Testis (tissue), 2 donors: ENCODE measurements at regions not wholly inside any gene's neighbourhood (a gene's known extent, or its start where the extent isn't known, plus 50 kb on each side); places are given as distances from the start of the nearest gene placed in this dataset.
"Not testable (repeated sequence)": the region's sequence is repeated elsewhere in the genome, so short reads cannot be mapped to it uniquely, and the experiment has no call there.

Source experiments
- DNase-seq: peaks from one replicate; pipeline ENCODE4 v3.0.0-alpha.2; 2019
- H3K27ac ChIP-seq, 2 donors: fragments of 200-600 bp; sonication (generic); one replicate each; pipeline ENCODE4 v1.5.1; 2019
- H3K27me3 ChIP-seq: fragments of 200-600 bp; sonication (generic); one replicate; pipeline ENCODE4 v1.5.1; 2019
- H3K36me3 ChIP-seq: fragments of 200-600 bp; sonication (generic); one replicate; pipeline ENCODE4 v1.5.1; 2017; ENCODE audit warnings: low read depth; ENCODE audit errors: missing control alignments
- H3K4me1 ChIP-seq: fragments of 200-600 bp; sonication (generic); one replicate; pipeline ENCODE4 v1.5.1; 2019
- H3K4me3 ChIP-seq, 2 donors: fragments of 200-600 bp; sonication (generic); one replicate each; pipeline ENCODE4 v1.5.1; 2017 to 2019
- H3K9me3 ChIP-seq: fragments of 200-600 bp; sonication (generic); one replicate; pipeline ENCODE4 v1.5.1; 2017
- POLR2A ChIP-seq: fragments of 450-650 bp; IDR thresholded peaks from one replicate; pipeline ENCODE4 v1.6.1; 2017; ENCODE audit warnings: antibody characterized with exemption, mild to moderate bottlenecking, moderate library complexity
- WGBS, 2 donors: methylation state at CpG; one replicate each; pipeline ENCODE4 v1.1.5; 2018; 5-methylcytosine and 5-hydroxymethylcytosine counted together
- intact Hi-C: fragments of 100-400 bp; cut with DNase I; formaldehyde crosslinking; loops from one replicate; pipeline ENCODE4 v1.15.1; 2023; ENCODE audit warnings: low total_unique reads
- TF ChIP-seq, protein P1 (sequence below), 3 experiments: fragments of 450-650 bp in 2 of 3; fragments of 200-600 bp in 1 of 3; sonication (generic) in 1 of 3; IDR thresholded peaks; one replicate each; pipeline ENCODE4 v1.5.1; 2016 to 2019; ENCODE audit warnings: antibody characterized with exemption in 3 of 3, mild to moderate bottlenecking in 2 of 3, moderate library complexity in 1 of 3

- intact Hi-C loops = no loop called here
- no peaks in the 10 kb centered on the region for H3K9me3 ChIP-seq
- H3K27ac ChIP-seq = no peak overlapping the region
- no peaks in the 10 kb centered on the region for H3K4me1 ChIP-seq
- 90 to 94% methylated on average over 4 of the region's 4 CpGs for WGBS, 2 donors
- TF ChIP-seq, protein P1, sequence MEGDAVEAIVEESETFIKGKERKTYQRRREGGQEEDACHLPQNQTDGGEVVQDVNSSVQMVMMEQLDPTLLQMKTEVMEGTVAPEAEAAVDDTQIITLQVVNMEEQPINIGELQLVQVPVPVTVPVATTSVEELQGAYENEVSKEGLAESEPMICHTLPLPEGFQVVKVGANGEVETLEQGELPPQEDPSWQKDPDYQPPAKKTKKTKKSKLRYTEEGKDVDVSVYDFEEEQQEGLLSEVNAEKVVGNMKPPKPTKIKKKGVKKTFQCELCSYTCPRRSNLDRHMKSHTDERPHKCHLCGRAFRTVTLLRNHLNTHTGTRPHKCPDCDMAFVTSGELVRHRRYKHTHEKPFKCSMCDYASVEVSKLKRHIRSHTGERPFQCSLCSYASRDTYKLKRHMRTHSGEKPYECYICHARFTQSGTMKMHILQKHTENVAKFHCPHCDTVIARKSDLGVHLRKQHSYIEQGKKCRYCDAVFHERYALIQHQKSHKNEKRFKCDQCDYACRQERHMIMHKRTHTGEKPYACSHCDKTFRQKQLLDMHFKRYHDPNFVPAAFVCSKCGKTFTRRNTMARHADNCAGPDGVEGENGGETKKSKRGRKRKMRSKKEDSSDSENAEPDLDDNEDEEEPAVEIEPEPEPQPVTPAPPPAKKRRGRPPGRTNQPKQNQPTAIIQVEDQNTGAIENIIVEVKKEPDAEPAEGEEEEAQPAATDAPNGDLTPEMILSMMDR (IDR thresholded peaks at IDR 0.05) = no peak
- H3K36me3 ChIP-seq = no peaks in the 10 kb centered on the region
- H3K27me3 ChIP-seq = no peaks in the 10 kb centered on the region
- DNase-seq = no peak
- H3K4me3 ChIP-seq = no peak overlapping the region
Measured at GRCh38 chr12:114829833-114830232, 145.9 kb upstream of the TBX3 start.

DNA sequence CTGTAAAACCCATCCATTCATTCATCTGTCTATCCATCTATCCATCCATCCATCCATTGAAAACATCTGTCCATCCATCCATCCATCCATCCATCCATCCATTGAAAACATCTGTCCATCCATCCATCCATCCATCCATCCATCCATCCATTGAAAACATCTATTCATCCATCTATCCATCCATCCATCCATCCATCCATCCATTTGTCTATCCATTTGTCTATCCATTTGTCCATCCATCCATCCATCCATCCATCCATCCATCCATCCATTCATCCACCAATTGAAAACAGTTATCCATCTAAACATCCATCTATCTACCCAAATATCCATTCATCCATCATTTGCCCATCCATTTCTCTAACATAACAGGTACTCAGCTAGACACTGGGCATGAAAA is 145.3 kb upstream of the TBX3 start:
- H3K36me3 ChIP-seq, H3K27ac ChIP-seq, H3K4me1 ChIP-seq, intact Hi-C loops, H3K9me3 ChIP-seq, DNase-seq, H3K27me3 ChIP-seq, H3K4me3 ChIP-seq: not testable (repeated sequence)

DNA sequence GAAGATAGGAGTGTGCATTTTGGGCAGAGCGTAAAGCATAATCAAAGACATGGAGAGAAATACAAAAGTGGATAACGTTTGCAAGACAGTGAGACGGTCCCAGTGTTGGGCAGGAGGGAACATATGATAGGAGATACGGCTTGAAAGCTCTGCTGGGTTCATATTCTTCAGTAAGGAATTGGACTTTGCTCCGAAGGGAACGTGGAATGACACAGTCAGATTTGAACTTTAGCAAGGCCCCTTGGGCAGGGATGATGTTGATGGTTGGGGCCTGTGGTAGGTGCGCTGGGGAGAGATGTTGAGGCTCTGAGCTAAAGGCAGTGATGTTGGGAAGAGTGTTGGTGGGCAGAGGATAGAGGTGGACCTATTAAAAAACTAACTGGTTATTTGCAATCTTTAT is 143.5 kb upstream of the TBX3 start:
- Histone ChIP-seq H3K36me3 (no peaks in the 10 kb centered on the region), H3K4me3 (no peak overlapping the region), H3K4me1 (no peaks in the 10 kb centered on the region), H3K27me3 (no peaks in the 10 kb centered on the region), H3K9me3 (no peaks in the 10 kb centered on the region), H3K27ac (no peak overlapping the region)
- intact Hi-C loops = no loop called here
- 95 to 96% methylated on average over 7 of the region's 7 CpGs for WGBS, 2 donors
- TF ChIP-seq, protein P1 (IDR thresholded peaks at IDR 0.05) = no peak
- no peak for TF ChIP-seq POLR2A
- no peak for DNase-seq

DNA sequence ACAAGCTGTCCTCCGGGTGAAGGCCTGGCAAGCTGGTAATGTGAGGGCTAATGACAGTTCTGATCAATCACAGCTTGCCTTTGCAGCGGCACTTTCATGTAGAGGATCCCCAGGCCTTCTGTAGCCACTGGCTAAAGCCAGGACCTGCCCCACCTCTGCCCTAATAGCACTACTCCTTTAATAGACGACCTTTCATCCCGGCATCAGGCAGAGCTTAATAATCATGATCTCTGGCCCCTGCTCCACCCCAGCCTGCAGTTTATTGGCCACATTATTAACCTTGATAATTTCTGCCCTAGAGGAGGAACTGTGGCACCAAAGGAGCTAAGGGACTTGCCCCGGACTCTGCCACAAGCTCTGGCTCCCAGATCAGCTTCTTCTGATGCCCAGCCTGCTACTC is 142.3 kb upstream of the TBX3 start:
- no peak for DNase-seq
- no peak overlapping the region for H3K27ac ChIP-seq
- H3K27me3 ChIP-seq = no peaks in the 10 kb centered on the region
- intact Hi-C loops = no loop called here
- no peaks in the 10 kb centered on the region for H3K9me3 ChIP-seq
- no peak for TF ChIP-seq POLR2A
- TF ChIP-seq, protein P1 (IDR thresholded peaks at IDR 0.05) = no peak
- H3K4me1 ChIP-seq = no peaks in the 10 kb centered on the region
- no peak overlapping the region for H3K4me3 ChIP-seq
- no peaks in the 10 kb centered on the region for H3K36me3 ChIP-seq
- 78 to 79% methylated on average over 4 to 5 of the region's 5 CpGs for WGBS, 2 donors

GRCh38 chr12:114823724-114824123 is 139.7 kb upstream of the TBX3 start:
- no peaks in the 10 kb centered on the region for H3K36me3 ChIP-seq
- no peaks in the 10 kb centered on the region for H3K27me3 ChIP-seq
- no peak overlapping the region for H3K4me3 ChIP-seq
- no peaks in the 10 kb centered on the region for H3K4me1 ChIP-seq
- H3K27ac ChIP-seq = no peak overlapping the region
- DNase-seq = no peak
- intact Hi-C loops = no loop called here
- H3K9me3 ChIP-seq = no peaks in the 10 kb centered on the region
- WGBS, 2 donors = 79 to 87% methylated on average over 5 to 8 of the region's 8 CpGs
- TF ChIP-seq POLR2A = no peak
- TF ChIP-seq, protein P1 (IDR thresholded peaks at IDR 0.05) = no peak
